Stimulated activated naive CD4-positive, alpha-beta T cell (primary cell): ENCODE measurements at regions not wholly inside any gene's neighbourhood (a gene's known extent, or its start where the extent isn't known, plus 50 kb on each side); places are given as distances from the start of the nearest gene placed in this dataset.

Experiments
- DNase-seq, 6 experiments: peaks; one replicate each; lab custom pipeline; 2025; lab: John Stamatoyannopoulos, UW

- DNase-seq: no peak
These were observed 266.4 kb downstream of the MAF start for GRCh38 chr16:79334127-79334526.

- DNase-seq: no peak
These were observed 269.5 kb downstream of the MAF start for GRCh38 chr16:79331066-79331465.

- DNase-seq: no peak
These were observed 270.6 kb downstream of the MAF start for GRCh38 chr16:79329967-79330366.

- no peak for DNase-seq
These were observed 271.4 kb downstream of the MAF start for GRCh38 chr16:79329166-79329521.

- DNase-seq: no peak
These were observed 272.0 kb downstream of the MAF start for GRCh38 chr16:79328402-79329165.

- no peak for DNase-seq
These were observed 272.7 kb downstream of the MAF start for GRCh38 chr16:79327836-79328235.

GRCh38 chr16:79326549-79326948 lies 274.0 kb downstream of the MAF start:
- no peak for DNase-seq

GRCh38 chr16:79325226-79325945 lies 275.2 kb downstream of the MAF start:
- DNase-seq: no peak

- no peak for DNase-seq
These were observed 279.6 kb downstream of the MAF start for GRCh38 chr16:79320956-79321355.

GRCh38 chr16:79318143-79318899 lies 282.2 kb downstream of the MAF start:
- DNase-seq: no peak

- no peak for DNase-seq
These were observed 283.0 kb downstream of the MAF start for GRCh38 chr16:79317521-79317920.

GRCh38 chr16:79317026-79317425 lies 283.5 kb downstream of the MAF start:
- no peak for DNase-seq

GRCh38 chr16:79316004-79316458 lies 284.5 kb downstream of the MAF start:
- DNase-seq: no peak

GRCh38 chr16:79312502-79312901 lies 288.0 kb downstream of the MAF start:
- DNase-seq: no peak

- DNase-seq: no peak
These were observed 289.8 kb downstream of the MAF start for GRCh38 chr16:79310710-79311109.

- no peak for DNase-seq
These were observed 290.9 kb downstream of the MAF start for GRCh38 chr16:79309606-79310005.

GRCh38 chr16:79307214-79307613 lies 293.3 kb downstream of the MAF start:
- DNase-seq: no peak

- DNase-seq: no peak
These were observed 295.5 kb downstream of the MAF start for GRCh38 chr16:79305074-79305473.

- DNase-seq: no peak
These were observed 296.6 kb downstream of the MAF start for GRCh38 chr16:79303959-79304387.

GRCh38 chr16:79303206-79303605 lies 297.3 kb downstream of the MAF start:
- DNase-seq: no peak

- DNase-seq: no peak
These were observed 297.8 kb downstream of the MAF start for GRCh38 chr16:79302731-79303130.

- DNase-seq: no peak
These were observed 299.5 kb downstream of the MAF start for GRCh38 chr16:79301051-79301450.
